Mammary epithelial cell (primary cell): ENCODE measurements at regions not wholly inside any gene's neighbourhood (a gene's known extent, or its start where the extent isn't known, plus 50 kb on each side); places are given as distances from the start of the nearest gene placed in this dataset.

ENCODE experiments used
- CTCF ChIP-seq, 2 donors: IDR thresholded peaks in 1 of 2; conservative IDR thresholded peaks in 1 of 2; 2 replicates each; pipeline ENCODE4 v1.5.1; 2011 to 2012; ENCODE audit warnings: inconsistent platforms in 2 of 2, low read length in 2 of 2, mild to moderate bottlenecking in 2 of 2, control low read depth in 1 of 2, low read depth in 1 of 2; ENCODE audit not compliant: insufficient read depth in 1 of 2; ENCODE audit errors: extremely low read depth in 1 of 2
- EZH2 ChIP-seq: IDR thresholded peaks from 2 replicates; pipeline ENCODE4 v1.6.1; 2012; ENCODE audit warnings: low read length, inconsistent platforms, borderline replicate concordance

- no peak for TF ChIP-seq CTCF (conservative IDR thresholded peaks at IDR 0.05 in 1 of 2, IDR thresholded peaks at IDR 0.05 in 1 of 2; ENCODE audit: extremely low read depth in 1 of 2, insufficient read depth in 1 of 2, low read depth in 1 of 2, low read length in 2 of 2)
- TF ChIP-seq EZH2: no peak
These were observed 172.3 kb upstream of the TPM1 start for GRCh38 chr15:62870216-62870615.
